GDM1 (cell line): ENCODE measurements at regions not wholly inside any gene's neighbourhood (a gene's known extent, or its start where the extent isn't known, plus 50 kb on each side); places are given as distances from the start of the nearest gene placed in this dataset.

Experiments used
- DNase-seq: peaks from one replicate; lab custom pipeline; 2025; lab: John Stamatoyannopoulos, UW

- no peak for DNase-seq
Measured at GRCh38 chr9:20043035-20043434, 254.2 kb upstream of the SLC24A2 start.

GRCh38 chr9:20042128-20042711, 253.4 kb upstream of the SLC24A2 start:
- no peak for DNase-seq

GRCh38 chr9:20041697-20042081, 252.9 kb upstream of the SLC24A2 start:
- no peak for DNase-seq

- DNase-seq: no peak
Measured at GRCh38 chr9:20040991-20041696, 252.3 kb upstream of the SLC24A2 start.

GRCh38 chr9:20037699-20038098, 248.9 kb upstream of the SLC24A2 start:
- no peak for DNase-seq

- DNase-seq: no peak
Measured at GRCh38 chr9:20033511-20033910, 244.7 kb upstream of the SLC24A2 start.

- no peak for DNase-seq
Measured at GRCh38 chr9:20032413-20033006, 243.7 kb upstream of the SLC24A2 start.

- DNase-seq: no peak
Measured at GRCh38 chr9:20031836-20032235, 243.0 kb upstream of the SLC24A2 start.

- DNase-seq: no peak
Measured at GRCh38 chr9:20030671-20031070, 241.8 kb upstream of the SLC24A2 start.

- DNase-seq: no peak
Measured at GRCh38 chr9:20030221-20030620, 241.4 kb upstream of the SLC24A2 start.

- DNase-seq: no peak
Measured at GRCh38 chr9:20028849-20029231, 240.0 kb upstream of the SLC24A2 start.

GRCh38 chr9:20028192-20028848, 239.5 kb upstream of the SLC24A2 start:
- no peak for DNase-seq

GRCh38 chr9:20023961-20024571, 235.2 kb upstream of the SLC24A2 start:
- no peak for DNase-seq

- DNase-seq: no peak
Measured at GRCh38 chr9:20023210-20023905, 234.5 kb upstream of the SLC24A2 start.

- DNase-seq: no peak
Measured at GRCh38 chr9:20022410-20022809, 233.6 kb upstream of the SLC24A2 start.

GRCh38 chr9:20016611-20017010, 227.8 kb upstream of the SLC24A2 start:
- no peak for DNase-seq

- no peak for DNase-seq
Measured at GRCh38 chr9:20015427-20015931, 226.6 kb upstream of the SLC24A2 start.

- DNase-seq: no peak
Measured at GRCh38 chr9:20014168-20014567, 225.3 kb upstream of the SLC24A2 start.

GRCh38 chr9:20012232-20012631, 223.4 kb upstream of the SLC24A2 start:
- DNase-seq: no peak

- DNase-seq: no peak
Measured at GRCh38 chr9:20009606-20010005, 220.8 kb upstream of the SLC24A2 start.

- DNase-seq: no peak
Measured at GRCh38 chr9:20002011-20002410, 213.2 kb upstream of the SLC24A2 start.

- DNase-seq: no peak
Measured at GRCh38 chr9:20001058-20001457, 212.2 kb upstream of the SLC24A2 start.
